ENCODE measurements at regions not wholly inside any gene's neighbourhood (a gene's known extent, or its start where the extent isn't known, plus 50 kb on each side); places are given as distances from the start of the nearest gene placed in this dataset.

DNA sequence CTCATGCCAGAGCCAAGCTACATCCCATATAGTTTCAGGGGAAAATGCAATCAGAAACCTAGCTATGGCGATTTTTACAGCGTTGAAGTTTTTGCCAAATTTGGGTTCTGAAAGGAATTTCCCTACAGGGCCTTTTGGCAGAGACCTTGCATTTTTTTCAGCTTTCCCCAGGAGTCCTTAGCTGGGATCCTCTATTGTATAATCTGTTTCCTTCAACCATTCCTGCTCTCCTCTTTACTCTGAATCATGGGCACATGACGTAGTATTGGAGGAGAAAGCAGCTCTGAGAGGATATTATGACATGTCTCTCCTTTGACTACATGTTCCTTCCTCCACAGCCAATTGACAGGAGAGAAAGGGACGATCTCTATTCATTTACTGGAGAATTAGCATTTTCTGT, 118.5 kb upstream of the ERCC6L2 start:
- no peak for DNase-seq (ENCODE audit: low spot score)

DNA sequence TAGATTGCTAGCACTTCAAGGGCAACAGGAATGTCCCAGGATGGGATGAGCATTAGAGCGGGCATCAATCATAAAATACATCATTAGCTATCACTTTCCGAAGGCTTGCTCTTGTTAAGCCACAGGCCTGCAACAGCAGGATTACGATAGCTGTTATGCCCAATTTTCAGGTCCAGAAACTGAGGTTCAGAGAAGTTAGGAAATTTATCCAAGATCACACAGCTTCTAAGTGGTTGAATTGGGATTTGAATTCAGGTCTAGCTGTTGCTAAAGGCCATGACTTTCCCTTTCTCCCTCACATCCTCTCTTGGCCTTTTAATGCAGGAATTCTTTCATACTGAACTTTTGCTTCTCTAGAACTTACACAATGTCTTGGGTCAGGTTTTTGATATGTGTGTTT, 119.4 kb upstream of the ERCC6L2 start:
- DNase-seq (ENCODE audit: low spot score), result no peak

DNA sequence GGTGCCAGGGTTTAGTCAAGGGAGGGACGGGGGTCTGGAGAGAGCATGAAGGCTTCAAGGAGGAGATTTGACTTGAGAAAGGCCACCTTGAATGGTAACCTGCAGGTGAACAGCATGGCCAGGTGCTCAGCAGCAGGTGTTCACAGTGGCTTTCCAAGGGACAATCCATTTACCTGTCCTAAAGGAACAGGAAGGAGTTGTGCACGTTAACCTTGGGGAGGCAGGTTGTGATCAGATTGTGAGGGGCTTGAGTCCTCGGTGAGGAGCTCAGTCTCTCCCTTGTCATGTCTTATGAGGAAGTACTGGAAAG, 120.1 kb upstream of the ERCC6L2 start:
- DNase-seq (ENCODE audit: low spot score), result no peak

- DNase-seq (ENCODE audit: low spot score), result no peak
Measured at GRCh38 chr9:95754533-95755420, 120.7 kb upstream of the ERCC6L2 start.

DNA sequence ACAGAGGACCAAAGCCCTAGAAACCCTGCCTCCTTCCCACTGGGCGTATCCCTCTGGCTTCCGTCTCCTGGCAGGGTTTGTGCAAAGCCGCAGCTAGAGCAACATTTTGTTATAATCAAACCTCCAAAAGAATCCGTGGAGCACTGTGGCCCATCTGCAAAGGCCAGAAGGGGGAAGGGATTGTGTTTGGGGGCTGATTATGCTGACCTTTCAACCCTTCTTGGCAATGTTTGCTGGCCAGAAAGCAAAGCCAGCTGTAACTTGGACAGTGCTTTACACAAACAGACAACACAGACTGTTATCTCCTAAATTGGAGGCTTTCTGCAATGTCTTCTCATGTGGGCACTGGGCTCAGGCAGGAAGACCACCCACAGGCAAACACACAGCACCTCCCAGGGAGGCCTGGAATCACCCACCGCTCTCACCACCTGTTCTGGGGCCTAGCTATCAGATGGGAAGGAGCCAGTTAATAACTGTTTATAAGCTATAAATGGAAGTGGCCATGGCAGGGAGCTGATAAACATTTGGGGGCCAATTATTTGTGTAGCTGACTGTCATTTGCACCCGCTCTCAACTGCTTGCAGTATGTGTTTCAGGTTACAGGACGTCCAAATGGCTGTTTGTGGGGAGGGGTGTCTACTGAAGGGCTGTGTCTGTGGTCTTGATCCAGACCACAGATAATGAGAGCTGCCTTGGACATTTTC, 121.6 kb upstream of the ERCC6L2 start:
- DNase-seq (ENCODE audit: low spot score), result no peak

GRCh38 chr9:95752129-95752731, 123.3 kb upstream of the ERCC6L2 start:
- no peak for DNase-seq (ENCODE audit: low spot score)

GRCh38 chr9:95751520-95751790, 124.0 kb upstream of the ERCC6L2 start:
- no peak for DNase-seq (ENCODE audit: low spot score)

DNA sequence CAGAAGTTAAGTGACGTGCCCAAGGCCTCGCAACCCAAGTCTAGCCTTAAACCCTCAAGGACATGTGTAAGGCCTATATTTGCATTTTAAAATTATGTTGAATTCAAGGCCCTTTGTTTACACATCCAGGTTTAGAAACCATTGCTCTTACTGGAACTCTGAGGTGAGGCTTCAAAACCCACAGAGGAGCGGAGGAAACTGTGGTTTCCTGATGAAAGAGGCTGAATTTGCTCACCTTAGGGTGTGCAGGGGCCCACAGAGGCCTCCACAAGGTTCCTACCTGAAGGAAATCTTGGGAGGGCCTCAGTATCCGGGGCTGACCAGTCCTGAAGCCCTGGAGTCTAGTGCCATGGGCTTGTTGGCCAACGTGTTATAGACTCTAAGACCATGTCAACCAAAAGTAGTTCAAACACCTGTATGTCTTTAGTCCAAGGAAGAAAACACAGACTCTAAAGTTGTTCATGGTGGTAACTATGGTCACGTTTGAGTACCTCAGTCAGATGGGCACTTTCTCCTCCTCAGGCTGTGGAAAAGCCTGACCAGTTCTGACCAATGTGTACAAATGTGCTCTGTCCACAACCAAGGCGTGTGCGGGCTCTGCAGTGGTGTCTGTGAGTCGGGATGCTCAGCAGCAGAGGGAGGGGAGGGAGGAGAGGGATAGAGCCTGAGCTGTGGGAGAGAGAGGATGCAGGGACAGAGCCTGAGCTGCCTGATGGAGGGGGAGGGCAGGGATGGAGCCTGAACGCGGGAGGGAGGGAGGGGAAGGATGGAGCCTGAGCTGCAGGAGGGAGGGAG, 124.6 kb upstream of the ERCC6L2 start:
- no peak for DNase-seq (ENCODE audit: low spot score)

DNA sequence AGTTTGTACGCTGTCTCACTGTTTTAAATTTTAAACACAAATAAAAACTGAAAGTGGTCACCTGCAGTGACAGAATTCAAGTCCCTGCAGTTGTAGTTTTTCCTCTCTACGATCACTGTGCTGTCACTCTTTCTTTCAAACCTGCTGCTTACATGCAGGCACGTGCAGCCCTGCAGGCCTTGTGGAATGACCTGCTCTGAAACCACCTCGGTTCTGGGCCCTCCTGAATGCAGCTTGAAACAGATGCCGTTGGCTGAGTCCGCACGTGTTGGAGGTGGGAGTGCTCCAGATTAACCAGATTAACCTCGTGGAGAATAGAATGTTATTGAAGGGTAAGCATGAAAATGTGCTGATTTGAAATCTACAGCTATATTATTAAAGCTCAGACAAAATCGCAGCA, 126.0 kb upstream of the ERCC6L2 start:
- DNase-seq (ENCODE audit: low spot score), result no peak

DNA sequence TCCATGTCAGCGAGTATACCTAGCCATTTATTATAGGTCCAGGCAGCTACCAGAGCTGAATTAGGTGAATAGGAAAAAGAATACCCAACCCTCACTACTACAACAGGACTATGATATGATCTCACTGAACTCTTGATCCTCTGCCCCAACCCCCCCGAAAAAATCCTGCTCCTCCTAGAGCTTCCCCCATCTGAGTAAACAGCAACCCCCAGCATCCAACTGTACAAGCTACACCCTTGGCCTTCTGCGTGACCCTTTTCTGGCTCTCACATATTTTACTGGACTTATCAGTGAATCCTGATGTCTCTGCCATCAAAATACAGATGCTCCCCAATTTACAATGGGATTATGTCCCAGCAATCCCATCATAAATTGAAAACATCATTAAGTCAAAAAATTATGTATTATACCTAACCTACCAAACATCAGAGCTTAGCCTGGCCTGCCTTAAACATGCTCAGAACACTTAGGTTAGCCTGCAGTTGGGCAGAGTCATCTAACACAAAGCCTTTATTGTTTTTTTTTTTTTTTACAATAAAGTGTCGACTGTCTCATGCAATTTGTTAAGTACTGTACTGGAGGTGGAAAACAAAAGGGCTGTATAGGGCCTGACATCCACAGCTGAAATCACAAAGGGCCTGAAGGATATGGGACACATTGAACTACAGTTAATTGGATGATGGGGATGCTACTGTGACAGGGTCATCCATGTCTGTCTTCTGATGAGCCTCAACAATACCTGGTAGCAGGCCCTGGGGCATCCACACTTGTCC, 128.9 kb upstream of the ERCC6L2 start:
- no peak for DNase-seq (ENCODE audit: low spot score)

DNA sequence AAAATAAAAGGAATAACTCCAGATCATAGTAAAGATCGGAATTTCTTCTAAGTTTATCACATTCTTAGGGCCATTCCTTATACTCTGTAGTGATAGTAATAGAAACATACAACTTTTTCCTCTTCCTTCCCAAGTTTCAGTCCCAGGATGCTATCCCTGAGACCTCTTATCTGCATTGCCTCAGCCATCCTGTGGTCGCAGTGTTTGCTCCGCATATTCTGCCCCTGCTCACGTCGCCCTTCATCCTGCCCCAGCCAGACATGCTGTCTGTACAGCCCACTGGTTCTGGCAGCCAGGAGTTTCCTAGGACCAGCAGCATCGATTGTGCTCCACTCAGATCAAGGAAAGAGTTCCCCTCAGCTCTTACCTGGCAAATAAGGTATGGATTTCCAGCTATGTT, 132.7 kb upstream of the ERCC6L2 start:
- no peak for DNase-seq (ENCODE audit: low spot score)

- no peak for DNase-seq (ENCODE audit: low spot score)
Measured at GRCh38 chr9:95741631-95742030, 133.9 kb upstream of the ERCC6L2 start.

DNA sequence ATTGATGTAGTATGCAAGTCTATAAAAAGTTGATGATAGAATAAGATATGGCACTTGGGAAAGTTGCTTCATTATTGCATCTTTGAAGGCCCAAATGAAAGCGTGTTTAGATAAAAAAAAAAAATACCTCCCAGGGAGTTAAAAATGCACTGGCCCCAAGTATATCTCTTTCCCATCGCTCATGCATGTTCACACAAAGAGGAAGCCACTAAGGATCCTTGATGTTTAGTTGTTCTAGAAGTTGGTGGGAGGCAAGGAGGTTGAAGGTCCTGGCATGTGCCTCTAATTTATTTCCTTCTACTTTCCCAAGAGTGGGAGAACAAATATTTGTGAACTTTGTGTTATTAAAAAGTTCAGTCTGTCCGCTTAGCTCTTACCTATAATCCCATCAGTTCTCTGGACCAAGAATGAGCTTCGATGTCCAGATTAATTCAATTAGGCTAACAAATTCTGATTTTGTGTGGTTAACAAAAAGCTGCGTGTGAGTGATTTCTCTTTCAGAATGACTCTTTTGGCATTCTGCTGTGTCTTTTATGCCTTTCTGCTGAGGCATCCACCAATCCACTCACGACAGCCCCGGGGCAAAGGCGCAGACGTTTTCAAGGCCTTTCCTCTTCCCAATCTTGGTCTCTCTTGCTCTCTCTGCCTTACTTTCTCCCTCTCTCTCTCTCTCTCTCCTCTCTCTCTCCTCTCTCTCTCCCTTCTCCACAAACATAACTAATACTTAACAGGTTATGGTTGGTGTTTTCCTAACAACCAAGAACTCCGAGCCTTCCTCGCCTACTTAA, 135.1 kb upstream of the ERCC6L2 start:
- DNase-seq (ENCODE audit: low spot score), result no peak

- DNase-seq (ENCODE audit: low spot score), result no peak
Measured at GRCh38 chr9:95738438-95738837, 137.1 kb upstream of the ERCC6L2 start.

- DNase-seq (ENCODE audit: low spot score), result no peak
Measured at GRCh38 chr9:95736891-95737522, 138.5 kb upstream of the ERCC6L2 start.

GRCh38 chr9:95736370-95736769, 139.1 kb upstream of the ERCC6L2 start:
- no peak for DNase-seq (ENCODE audit: low spot score)

GRCh38 chr9:95735701-95736100, 139.8 kb upstream of the ERCC6L2 start:
- DNase-seq (ENCODE audit: low spot score), result no peak

GRCh38 chr9:95733741-95734666, 141.5 kb upstream of the ERCC6L2 start:
- DNase-seq (ENCODE audit: low spot score), result no peak
